DMS 273 treated with DMSO at 0.1 percent for 48 hours (cell line): ENCODE measurements at regions not wholly inside any gene's neighbourhood (a gene's known extent, or its start where the extent isn't known, plus 50 kb on each side); places are given as distances from the start of the nearest gene placed in this dataset.

Experiments used
- DNase-seq: peaks from one replicate; lab custom pipeline; 2025; lab: John Stamatoyannopoulos, UW

GRCh38 chr10:109475711-109476421, 447.4 kb downstream of the XPNPEP1 start:
- DNase-seq: peak; percentile 90

GRCh38 chr10:109474812-109475211, 448.5 kb downstream of the XPNPEP1 start:
- no peak for DNase-seq

- peak; percentile 33 for DNase-seq
Measured at GRCh38 chr10:109474261-109474660, 449.1 kb downstream of the XPNPEP1 start.

GRCh38 chr10:109467551-109467950, 455.8 kb downstream of the XPNPEP1 start:
- no peak for DNase-seq

- DNase-seq: no peak
Measured at GRCh38 chr10:109464949-109465348, 458.4 kb downstream of the XPNPEP1 start.

GRCh38 chr10:109457302-109457638, 466.0 kb downstream of the XPNPEP1 start:
- no peak for DNase-seq

- DNase-seq: no peak
Measured at GRCh38 chr10:109456566-109457301, 466.6 kb downstream of the XPNPEP1 start.

GRCh38 chr10:109454691-109455090, 468.6 kb downstream of the XPNPEP1 start:
- DNase-seq: no peak

- no peak for DNase-seq
Measured at GRCh38 chr10:109451879-109452278, 471.4 kb downstream of the XPNPEP1 start.

GRCh38 chr10:109450702-109451101, 472.6 kb downstream of the XPNPEP1 start:
- DNase-seq: no peak

GRCh38 chr10:109433434-109433833, 489.9 kb downstream of the XPNPEP1 start:
- no peak for DNase-seq

- no peak for DNase-seq
Measured at GRCh38 chr10:109432281-109432680, 491.0 kb downstream of the XPNPEP1 start.

- DNase-seq: no peak
Measured at GRCh38 chr10:109430799-109431198, 492.5 kb downstream of the XPNPEP1 start.

GRCh38 chr10:109430043-109430760, 493.1 kb downstream of the XPNPEP1 start:
- DNase-seq: no peak

GRCh38 chr10:109428775-109429491, 494.4 kb downstream of the XPNPEP1 start:
- no peak for DNase-seq

GRCh38 chr10:109427411-109427810, 495.9 kb downstream of the XPNPEP1 start:
- DNase-seq: no peak

GRCh38 chr10:109426987-109427386, 496.3 kb downstream of the XPNPEP1 start:
- DNase-seq: no peak

GRCh38 chr10:109418795-109419194, 504.5 kb downstream of the XPNPEP1 start:
- no peak for DNase-seq

GRCh38 chr10:109417803-109418202, 505.5 kb downstream of the XPNPEP1 start:
- DNase-seq: no peak

GRCh38 chr10:109412353-109412752, 511.0 kb downstream of the XPNPEP1 start:
- DNase-seq: no peak

- DNase-seq: no peak
Measured at GRCh38 chr10:109411917-109412316, 511.4 kb downstream of the XPNPEP1 start.

- DNase-seq: no peak
Measured at GRCh38 chr10:109405338-109405737, 518.0 kb downstream of the XPNPEP1 start.
